Islet precursor cell (in vitro differentiated cells): ENCODE measurements at regions not wholly inside any gene's neighbourhood (a gene's known extent, or its start where the extent isn't known, plus 50 kb on each side); places are given as distances from the start of the nearest gene placed in this dataset.

Source experiments
- DNase-seq: peaks from one replicate; pipeline ENCODE4 v3.0.0-alpha.2; 2018

DNA sequence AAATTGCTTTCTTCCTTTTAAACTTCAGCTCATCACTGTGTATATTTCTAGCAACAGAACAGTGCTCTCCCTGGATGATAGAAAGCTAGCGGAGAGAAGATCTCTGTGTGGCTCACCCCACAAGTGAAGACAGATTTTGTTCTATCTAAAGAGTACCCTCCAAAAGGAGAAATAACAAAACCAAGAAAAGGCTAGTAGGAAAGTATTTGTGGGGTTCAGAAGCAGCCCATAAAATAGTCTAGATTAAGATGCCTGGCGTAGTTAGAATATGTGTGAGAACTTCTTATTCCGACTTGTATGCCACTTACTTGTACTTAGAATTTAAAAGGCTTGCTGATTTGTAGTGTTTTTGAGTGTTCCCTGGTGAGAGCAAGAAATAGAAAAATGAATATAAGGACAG, 214.9 kb upstream of the IL12A start:
- no peak for DNase-seq

DNA sequence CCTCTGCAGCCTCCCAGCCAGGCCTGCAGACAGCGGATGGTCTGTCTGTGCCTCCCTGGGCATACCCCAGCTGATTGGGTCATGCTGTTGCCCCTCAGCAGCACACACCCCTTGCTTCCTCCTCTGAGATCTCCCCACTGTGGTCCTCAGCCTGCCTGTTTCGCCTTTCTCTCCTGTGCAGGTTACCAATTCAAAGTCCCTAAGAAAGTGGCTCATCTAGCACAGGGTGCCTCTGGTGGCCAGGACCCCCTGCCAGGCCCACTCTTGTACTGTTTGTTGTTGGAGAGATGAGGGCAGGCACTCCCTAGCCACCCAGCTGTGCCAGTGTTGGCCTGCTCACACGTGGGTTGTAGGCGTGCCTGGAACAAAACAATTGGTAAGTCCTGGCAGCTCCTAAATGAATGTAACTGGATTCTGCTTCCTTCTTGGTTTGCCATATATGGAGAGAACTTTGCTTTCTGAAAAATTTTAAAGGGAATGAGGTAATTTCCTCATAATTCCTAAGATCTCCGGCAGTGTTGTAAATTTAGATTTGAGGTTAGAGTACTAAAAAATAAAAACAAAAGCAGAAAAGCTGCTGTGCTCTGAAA, 213.2 kb upstream of the IL12A start:
- peak; percentile 65 for DNase-seq

DNA sequence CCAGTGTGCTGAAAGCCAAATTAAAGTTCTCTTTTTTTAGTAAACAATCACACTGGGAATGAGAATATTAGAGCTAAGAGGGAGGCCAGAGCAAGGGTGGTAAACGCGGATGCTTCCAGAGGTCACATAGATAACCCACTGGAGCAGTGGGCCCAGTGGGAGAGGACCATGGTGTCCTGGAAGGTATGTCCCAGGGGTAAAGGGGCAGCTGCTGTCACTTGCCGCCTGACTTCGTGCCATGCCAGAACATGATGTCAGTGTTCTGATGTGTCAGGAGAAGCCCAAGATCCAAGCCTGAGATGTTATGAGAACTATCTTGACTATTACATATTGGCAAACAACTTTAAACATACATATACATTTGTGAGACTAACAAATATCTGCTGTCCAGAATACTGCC, 211.9 kb upstream of the IL12A start:
- no peak for DNase-seq

DNA sequence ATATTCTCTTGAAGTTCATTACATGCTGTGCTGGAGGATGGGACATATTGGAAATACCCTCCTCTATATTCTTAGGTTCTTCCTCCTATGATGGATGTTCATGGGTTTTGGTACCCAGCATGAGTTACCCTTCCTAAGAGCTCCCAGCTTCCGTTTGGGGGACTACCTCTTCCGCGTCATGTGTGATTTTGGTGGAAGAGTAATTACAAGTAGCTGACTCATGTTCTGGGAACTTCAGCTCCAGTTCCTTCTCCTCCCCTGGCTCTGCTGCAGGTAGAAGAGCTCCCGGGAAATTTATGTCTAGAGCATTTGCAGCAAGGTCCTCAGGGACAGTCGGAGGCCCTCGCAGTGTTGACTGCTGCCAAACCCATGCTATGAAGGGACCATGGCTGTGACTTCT, 208.8 kb upstream of the IL12A start:
- peak; percentile 70 for DNase-seq

DNA sequence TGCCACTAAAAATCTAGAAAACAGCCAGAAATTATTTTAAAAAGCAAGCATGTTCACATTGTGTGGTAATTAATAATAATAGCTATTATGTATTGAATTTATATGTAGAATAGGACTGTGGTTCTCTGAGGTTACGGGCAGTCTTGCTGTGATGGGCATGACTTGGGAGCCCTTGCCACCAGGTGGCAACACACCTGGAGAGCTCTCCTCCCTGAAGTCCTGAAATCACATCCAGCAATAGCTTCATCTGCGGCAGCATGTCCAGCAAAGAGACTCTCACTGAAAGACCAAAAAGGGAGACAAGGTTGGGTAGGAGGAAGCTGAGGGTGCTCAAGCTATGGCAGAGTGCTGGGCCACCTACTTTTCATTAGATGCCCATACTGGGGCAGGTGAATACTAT, 206.8 kb upstream of the IL12A start:
- DNase-seq = no peak

DNA sequence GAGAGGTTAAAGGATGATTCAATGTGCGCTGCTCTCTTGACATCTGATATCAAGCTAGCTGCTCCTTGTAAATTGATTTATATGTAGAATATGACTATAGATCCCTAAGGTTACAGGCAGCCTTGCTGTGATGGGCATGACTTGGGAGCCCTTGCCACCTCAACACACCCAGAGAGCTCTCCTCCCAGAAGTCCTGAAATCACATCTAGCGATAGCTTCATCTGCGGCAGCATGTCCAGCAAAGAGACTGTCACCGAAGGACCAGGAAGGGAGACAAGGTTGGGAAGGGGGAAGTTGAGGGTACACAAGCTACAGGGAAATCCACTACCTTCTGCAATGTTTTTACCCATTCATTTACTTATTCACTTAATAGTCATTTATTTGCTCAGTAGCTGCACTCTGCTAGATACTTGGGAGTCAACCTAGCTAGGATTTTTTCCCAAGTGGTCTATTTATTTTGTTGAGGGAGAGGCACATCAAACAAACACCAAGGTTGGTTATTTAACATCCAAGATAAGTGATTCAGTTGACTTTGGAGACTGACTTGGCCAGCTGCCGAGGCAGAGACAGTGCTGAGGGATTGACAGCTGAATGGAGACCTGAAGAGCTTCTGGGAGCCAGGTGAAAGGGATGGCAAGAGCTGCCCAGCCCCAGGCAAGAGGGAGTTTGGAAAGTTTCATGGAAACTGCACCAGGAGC, 205.8 kb upstream of the IL12A start:
- no peak for DNase-seq

DNA sequence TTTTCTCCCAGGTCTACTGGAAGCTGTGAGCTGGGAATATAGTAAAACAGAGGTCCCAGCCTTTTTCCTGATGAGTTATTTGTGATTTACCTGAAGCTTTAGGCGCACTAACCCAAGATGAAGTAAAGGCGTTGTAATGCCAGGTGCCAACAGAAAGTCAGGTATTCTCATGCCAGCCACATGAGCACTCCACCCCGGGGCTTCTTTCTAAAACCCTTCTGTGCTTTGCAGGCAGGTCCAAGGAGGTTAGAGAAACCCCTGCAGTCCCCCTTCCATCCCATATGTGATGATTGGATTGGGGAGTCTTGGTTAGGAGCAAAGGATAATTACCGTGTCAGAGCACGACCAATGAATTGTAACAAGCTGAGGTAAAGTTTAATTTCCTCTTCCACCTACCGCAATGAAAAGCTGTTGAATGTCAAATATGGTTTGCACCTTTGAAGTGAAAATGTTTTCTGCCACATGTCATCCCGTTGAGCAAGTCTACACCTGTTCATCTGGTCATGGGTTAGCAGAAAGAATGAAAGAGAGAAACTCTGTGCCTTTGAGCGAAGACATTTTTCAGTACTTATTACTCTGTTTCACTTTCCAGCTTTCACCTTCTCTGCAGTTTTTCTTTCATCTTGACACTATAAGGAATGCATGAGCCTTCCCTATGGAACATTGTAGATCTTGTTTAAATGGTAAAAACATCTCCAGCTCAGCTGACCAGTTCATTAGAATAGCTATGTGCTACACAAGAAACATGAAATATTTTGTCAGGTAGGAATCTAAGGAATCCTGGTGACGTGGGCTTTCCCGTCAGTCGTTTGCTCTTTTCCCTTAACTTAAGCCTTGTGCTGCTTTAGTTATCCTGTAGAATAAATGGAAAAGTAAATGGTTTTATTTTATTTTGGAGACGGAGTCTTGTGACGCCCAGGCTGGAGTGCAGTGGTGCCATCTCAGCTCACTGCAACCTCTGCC, 204.6 kb upstream of the IL12A start:
- DNase-seq = no peak

DNA sequence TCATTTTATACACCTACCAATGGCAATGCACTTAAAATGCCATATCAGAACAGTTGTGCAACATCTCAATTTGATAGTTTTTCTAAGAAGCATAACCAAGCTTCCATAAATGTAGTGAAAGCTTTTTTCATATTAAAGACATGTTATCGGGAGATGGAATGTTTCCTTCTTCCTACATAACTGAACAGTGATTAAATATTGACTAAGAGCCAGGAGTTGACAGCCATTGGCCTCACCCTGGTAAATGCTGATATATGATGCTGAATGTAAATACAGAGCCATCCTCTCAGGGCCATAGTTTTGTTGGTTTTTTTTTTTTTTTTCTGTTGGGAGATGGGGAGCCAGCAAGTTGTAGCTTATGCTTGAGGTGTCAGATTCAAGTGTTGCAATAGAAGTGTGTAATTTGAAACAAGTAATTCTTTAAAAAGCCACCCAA, 203.3 kb upstream of the IL12A start:
- no peak for DNase-seq

DNA sequence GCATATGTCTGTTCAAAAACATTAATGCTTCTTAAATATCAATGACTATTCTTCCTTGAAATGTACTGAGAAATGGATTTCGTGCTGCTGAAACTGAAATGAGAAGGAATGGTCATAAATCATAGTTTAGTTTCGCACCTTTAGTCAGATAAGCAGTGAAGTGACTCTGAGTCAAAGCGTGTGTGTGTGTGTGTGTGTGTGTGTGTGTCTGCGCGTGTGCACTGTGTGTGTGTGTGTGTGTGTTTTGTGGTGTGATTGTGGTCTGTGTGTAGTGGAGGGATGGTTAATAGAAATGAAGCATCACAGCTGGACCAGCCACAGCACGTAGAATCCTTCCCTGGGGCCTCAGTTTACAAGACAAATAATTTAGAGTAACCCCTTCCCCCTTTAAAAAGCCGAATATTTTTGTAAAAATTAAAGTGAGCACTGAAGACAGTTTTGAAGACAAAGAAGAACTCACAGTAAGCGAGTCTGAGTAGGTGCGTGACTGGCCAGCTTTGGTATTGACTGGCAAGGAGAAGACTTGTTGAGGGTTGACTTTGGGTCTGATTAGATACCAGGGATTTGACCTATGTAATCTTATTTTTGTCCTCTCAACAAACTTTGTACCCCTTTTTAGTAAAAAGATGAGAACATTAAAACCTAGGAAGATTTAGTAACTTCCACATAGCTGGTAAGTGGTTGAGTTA, 202.0 kb upstream of the IL12A start:
- no peak for DNase-seq

DNA sequence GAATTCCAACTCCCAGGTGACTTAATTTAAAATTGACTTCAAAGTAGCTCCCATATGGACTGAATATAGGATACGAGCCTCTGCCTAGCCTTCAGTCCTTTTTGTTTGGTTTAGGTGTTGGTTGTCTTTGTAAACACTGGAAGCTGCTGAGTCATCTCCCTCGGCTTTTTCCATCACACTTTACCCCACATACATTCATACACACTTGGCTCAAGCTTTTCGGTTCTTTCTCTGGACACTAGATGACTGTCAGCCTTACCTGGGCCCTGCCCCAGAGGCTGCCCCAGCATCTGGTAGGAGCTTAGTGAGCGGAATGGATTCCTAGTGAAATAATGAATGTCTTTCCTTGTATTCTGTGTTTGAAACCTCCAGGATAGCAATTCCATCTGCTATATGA, 201.5 kb upstream of the IL12A start:
- DNase-seq = peak; percentile 75

DNA sequence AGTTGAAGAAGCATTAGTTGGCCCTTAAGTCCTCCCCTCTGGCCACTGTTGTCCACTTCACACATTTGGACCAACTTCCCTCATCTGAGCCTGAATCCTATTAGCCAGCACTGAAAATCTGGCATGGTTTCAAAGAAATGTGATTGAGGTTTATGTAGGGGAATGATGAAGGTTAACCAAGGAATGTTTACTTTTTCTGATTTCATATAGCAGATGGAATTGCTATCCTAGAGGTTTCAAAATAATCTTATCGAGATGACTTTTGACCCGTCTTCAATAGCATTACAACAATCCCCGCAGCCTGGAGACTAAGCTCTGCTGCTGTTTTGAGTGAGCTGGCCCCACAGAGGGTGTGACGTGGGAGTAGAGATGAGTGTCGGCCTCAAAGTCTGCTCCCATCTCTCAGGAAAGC, 200.8 kb upstream of the IL12A start:
- DNase-seq = no peak

DNA sequence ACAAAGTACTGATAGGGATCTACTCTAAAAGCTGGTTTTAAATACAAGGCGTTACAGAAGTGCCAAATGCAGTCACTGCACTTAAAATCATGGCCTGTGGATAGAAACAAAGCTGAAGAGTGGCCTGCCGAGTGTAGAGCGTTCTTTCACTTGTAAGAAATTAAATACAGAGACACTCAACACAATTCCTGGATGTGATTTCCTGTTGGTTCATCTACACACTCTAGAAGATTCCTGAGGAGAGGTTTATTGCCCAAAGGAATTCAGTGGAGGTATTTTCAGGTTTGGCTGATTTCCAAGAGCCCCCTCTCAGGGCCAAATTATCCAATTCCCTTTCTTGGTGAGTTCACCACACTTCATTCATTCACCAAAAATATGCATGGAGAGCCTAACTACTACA, 200.3 kb upstream of the IL12A start:
- DNase-seq = no peak

DNA sequence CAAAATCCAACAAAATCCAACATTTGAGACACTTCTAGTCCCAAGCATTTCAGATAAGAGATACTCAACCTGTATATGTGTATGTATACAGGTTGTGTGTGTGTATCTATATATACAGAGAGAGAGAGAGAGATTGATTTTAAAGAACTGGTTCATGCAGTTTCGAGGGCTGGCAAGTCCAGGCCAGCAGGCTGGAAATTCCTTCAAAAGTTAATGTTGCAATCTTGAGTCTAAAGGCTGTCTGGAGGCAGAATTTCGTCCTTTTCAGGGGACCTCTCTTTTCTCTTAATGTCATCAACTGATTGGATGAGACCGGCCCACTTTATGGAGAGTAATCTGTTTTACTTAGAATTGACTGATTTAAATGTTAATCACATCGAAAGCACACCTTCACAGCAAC, 199.6 kb upstream of the IL12A start:
- no peak for DNase-seq

DNA sequence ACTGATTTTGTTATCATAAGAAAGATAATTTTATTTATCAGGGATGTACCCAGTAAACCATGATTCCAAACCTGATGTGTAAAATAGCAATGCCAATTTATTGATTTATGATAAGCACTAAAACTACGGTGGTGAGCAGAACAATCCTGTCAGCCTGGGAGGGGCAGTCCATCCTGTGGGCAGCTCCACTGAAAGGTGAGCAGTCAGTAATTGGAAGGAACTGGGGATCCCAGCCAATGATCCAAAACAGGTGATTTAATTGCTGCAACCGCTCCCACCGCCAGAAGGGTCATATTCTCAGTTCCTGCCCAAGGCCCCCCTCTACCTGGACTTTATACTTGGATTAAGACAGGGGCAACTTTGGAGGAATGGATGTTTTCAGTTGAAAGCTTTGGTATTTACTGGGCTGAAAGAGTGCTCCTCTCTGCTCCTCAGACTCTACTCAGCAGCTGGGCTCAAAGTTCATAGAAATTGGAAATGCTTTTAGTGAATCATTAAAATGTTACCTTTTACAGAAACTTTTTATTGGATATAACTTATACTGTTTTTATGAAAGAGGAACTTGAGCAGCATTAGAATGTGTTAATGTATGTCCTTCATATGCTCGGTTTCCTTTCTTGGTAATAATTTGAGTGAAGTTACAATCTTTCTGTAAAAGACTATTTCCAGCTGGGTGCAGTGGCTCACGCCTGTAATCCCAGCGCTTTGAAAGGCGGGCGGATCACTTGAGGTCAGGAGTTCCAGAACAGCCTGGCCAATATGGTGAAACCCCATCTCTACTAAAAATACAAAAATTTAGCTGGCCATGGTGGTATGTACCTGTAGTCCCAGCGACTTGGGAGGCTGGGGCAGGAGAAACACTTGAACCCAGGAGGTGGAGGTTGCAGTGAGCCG, 198.6 kb upstream of the IL12A start:
- no peak for DNase-seq

DNA sequence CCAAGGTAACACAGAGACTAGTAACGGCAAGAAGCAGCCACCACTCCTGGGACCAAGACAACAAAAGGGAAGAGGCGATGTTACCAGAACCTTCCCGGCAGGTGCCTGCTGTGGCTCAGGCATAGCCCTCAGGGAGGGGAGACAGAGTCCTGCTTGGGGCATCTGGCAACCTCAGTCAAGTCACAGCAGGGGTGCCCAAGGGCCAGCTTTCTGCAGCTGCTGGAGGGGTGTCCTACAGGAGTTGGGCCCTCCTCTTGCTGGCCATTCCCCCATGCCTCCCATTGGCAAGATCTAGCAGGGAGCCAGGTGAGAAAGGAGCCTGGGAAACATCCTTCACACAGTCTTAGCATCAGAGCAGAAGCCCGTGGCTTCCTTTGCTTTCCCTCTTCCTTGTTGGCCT, 197.3 kb upstream of the IL12A start:
- DNase-seq = no peak

DNA sequence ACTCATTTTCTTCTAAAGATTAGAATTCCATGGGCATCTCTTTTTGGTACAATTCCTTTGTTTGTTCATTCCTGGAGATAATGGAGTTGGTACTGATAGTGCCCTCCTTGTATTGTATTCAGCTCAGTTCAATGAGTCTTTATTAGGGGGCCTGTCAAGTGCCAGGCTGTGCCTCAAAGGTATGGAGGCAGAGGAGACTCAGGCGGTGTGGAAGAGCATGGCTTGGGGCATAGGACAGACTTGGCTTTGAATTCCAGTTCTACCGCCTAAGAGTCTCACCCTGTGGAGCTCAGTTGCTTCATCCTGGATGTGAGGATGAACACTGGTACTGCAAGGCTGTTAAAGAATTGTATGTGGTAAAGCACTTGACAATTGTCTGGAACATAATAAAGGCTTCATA, 196.6 kb upstream of the IL12A start:
- DNase-seq = no peak

DNA sequence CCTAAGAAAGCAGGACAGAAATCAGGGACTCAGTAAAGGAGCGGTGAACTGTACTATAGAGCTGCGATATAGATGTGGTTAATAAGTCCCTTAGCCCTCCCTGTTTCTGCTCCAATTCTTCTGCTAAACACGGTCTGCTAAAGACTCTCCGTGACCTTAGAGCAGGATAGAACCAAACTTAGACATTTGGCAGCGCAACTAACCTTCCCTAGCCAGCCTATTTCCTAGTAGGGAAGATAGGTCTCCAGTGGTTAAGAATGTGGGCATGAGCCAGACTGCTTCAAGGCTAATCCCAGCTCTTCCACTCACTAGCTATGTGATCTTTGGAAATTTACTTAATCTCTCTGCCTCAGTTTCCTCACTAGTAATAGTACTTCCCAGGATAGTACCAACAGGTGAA, 193.6 kb upstream of the IL12A start:
- no peak for DNase-seq

DNA sequence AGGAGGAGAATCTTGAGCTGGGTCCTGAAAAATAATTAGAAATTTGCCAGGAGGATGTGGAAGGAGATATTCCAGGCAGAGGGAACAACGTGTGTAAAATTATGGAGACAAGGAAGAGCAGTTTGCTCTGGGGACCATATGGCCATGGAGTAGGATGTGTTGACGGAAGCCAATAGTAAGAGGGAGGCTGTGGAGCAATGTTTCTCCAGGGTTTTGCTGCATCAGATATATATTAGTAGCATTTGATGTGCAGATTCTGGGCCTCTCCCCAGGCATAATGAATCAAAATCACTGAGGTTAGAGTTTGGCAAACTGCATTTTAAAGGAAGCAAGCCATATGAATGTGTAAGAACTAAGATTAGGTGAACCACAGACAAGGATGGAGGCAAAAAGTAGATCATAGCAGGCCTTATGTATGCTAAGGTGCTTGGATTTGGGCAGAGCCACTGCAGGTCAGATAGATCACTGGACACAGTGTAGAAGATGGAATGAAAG, 192.9 kb upstream of the IL12A start:
- DNase-seq = no peak

DNA sequence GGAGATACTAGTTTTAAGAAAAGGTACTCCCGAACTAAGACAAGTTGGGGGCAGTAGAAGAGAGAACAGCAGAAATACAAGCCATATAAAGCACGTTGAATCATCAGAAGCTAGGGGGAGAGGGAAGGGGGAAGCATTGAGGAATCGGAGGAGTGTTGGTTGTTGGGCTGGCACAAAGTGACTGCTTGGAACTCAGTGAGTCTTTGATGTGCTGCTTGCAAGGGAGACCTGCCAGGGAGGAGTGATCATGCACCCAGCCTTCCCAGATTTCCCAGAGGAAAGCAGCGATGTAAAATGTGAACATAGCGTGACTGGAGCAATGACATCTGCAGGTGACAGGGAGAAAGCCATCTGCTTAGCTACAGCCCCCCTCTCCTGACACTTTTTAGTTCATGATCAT, 192.4 kb upstream of the IL12A start:
- DNase-seq = no peak

DNA sequence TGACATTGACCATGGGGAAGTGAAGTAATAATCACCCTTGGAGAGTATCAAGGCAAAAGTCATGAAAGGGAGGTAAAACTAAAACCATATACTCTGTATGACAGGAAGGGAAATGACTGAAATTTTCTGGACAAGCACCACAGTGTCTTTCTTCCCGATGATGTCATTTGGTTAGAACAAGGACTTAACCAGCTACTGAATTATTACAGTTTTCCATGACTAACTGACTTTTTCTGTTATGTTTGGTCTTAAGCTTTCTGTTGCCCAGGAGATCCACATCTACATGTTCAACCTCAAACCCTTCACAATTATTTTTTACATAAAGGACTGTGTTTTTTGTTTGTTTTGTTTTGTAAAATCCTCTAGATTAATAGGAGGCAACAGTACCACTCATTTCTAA, 191.9 kb upstream of the IL12A start:
- no peak for DNase-seq

DNA sequence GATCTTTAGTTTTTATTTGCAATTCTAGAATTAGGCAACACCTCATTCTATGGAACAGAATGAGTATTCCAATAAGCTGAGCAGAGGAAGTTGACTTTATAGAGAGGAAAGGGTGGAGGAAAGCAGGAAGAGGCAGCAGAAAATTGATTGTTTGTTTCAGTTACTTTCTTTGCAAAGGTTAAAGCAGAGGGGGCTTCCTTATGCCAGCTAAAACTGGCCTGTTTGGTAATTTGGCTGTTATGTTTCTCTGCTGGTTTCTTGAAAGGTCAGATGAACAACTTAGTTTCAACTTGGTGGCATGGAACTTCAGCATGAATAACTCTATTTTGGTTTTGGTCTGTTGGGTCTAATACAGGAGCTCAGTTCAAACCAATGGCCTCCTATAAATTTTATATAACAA, 190.9 kb upstream of the IL12A start:
- no peak for DNase-seq

DNA sequence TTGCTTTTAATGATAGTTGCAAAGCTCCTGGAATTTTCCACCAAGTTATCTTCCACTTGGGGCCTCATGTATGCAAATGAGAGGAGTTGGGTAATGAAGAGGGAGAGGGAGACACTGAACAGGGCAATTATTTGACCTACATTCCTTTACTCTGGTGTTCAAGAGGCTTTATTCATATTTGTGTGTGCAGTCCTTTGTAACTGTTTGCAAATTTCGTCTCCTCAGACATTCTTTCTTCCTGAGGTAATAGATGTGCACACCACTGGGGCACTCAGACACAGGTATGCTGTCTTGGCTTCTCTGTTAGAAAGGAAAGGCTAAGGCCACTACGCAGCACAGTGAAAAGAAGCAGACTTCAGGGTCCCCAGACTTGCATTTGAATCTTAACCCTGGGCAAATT, 189.7 kb upstream of the IL12A start:
- DNase-seq = peak; percentile 90
